HCT116 (cell line): ENCODE measurements at regions not wholly inside any gene's neighbourhood (a gene's known extent, or its start where the extent isn't known, plus 50 kb on each side); places are given as distances from the start of the nearest gene placed in this dataset.

ENCODE experiments used
- CEBPB ChIP-seq: IDR thresholded peaks from 2 replicates; pipeline ENCODE4 v1.6.1; 2012; ENCODE audit warnings: low read depth
- CTCF ChIP-seq, 3 experiments: fragments of 200-600 bp in 1 of 3; sonication (generic) in 1 of 3; IDR thresholded peaks in 2 of 3; conservative IDR thresholded peaks in 1 of 3; 2 replicates each; pipeline ENCODE4 v1.5.1; 2012 to 2017; ENCODE audit warnings: low read depth in 2 of 3, low read length in 2 of 3, antibody characterized with exemption in 1 of 3, borderline replicate concordance in 1 of 3, control low read depth in 1 of 3, mild to moderate bottlenecking in 1 of 3, mixed read lengths in 1 of 3, mixed run types in 1 of 3, moderate library complexity in 1 of 3; ENCODE audit not compliant: insufficient read depth in 1 of 3
- ELF1 ChIP-seq: IDR thresholded peaks from 2 replicates; pipeline ENCODE4 v1.6.1; 2012; ENCODE audit warnings: low read depth, borderline replicate concordance
- EZH2 ChIP-seq: fragments of 200-600 bp; sonication (generic); IDR thresholded peaks from 2 replicates; pipeline ENCODE4 v1.6.1; 2017; ENCODE audit warnings: antibody characterized with exemption, mixed run types
- FOSL1 ChIP-seq: IDR thresholded peaks from 2 replicates; pipeline ENCODE4 v1.6.1; 2012; ENCODE audit warnings: low read depth
- REST ChIP-seq: IDR thresholded peaks from 2 replicates; pipeline ENCODE4 v1.6.1; 2012; ENCODE audit warnings: low read depth
- SRF ChIP-seq: IDR thresholded peaks from 2 replicates; pipeline ENCODE4 v1.6.1; 2012; ENCODE audit warnings: low read depth
- TCF7L2 ChIP-seq: IDR thresholded peaks from 2 replicates; pipeline ENCODE4 v1.7.0; 2011; ENCODE audit warnings: borderline replicate concordance, inconsistent platforms; ENCODE audit not compliant: insufficient read depth, insufficient read length; ENCODE audit errors: extremely low read depth
- ZNF274 ChIP-seq: fragments of 200-500 bp; sonication (Bioruptor generic); IDR thresholded peaks from 2 replicates; pipeline ENCODE4 v1.6.1; 2014; ENCODE audit warnings: mild to moderate bottlenecking, low read depth, low read length, inconsistent platforms
- TF ChIP-seq, protein P1 (sequence below): IDR thresholded peaks from 2 replicates; pipeline ENCODE4 v1.6.1; 2011; ENCODE audit warnings: mild to moderate bottlenecking, low read length, moderate library complexity; ENCODE audit not compliant: insufficient replicate concordance; ENCODE audit errors: extremely low read depth

GRCh38 chr18:62658028-62658427, 57.3 kb upstream of the PHLPP1 start:
- TF ChIP-seq FOSL1 (no peak), TCF7L2 (no peak), SRF (no peak), REST (no peak), ELF1 (no peak), CEBPB (no peak), EZH2 (no peak), CTCF (IDR thresholded peaks at IDR 0.05 in 2 of 3, conservative IDR thresholded peaks at IDR 0.05 in 1 of 3; ENCODE audit: borderline replicate concordance in 1 of 3, insufficient read depth in 1 of 3, low read depth in 2 of 3, low read length in 2 of 3) (no peak), ZNF274 (no peak)
- TF ChIP-seq, protein P1, sequence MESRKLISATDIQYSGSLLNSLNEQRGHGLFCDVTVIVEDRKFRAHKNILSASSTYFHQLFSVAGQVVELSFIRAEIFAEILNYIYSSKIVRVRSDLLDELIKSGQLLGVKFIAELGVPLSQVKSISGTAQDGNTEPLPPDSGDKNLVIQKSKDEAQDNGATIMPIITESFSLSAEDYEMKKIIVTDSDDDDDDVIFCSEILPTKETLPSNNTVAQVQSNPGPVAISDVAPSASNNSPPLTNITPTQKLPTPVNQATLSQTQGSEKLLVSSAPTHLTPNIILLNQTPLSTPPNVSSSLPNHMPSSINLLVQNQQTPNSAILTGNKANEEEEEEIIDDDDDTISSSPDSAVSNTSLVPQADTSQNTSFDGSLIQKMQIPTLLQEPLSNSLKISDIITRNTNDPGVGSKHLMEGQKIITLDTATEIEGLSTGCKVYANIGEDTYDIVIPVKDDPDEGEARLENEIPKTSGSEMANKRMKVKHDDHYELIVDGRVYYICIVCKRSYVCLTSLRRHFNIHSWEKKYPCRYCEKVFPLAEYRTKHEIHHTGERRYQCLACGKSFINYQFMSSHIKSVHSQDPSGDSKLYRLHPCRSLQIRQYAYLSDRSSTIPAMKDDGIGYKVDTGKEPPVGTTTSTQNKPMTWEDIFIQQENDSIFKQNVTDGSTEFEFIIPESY, result no peak
